CD4-positive, alpha-beta T cell (primary cell): ENCODE measurements at regions not wholly inside any gene's neighbourhood (a gene's known extent, or its start where the extent isn't known, plus 50 kb on each side); places are given as distances from the start of the nearest gene placed in this dataset.
"Not testable (repeated sequence)": the region's sequence is repeated elsewhere in the genome, so short reads cannot be mapped to it uniquely, and the experiment has no call there.

Source experiments
- ATAC-seq: fragments of 200-7000 bp; cut with Tn5 transposase; one replicate; pipeline ENCODE4 v1.10.0; 2022; ENCODE audit warnings: mild to moderate bottlenecking; ENCODE audit not compliant: poor library complexity
- CTCF ChIA-PET: fragments of 350-600 bp; sonication (Branson Sonifier 250); formaldehyde crosslinking; loops from one replicate; lab custom pipeline; 2021; ENCODE audit warnings: antibody characterized with exemption, inconsistent platforms; lab: Charles Lee
- POLR2A ChIA-PET: fragments of 350-600 bp; sonication (Branson Sonifier 250); formaldehyde crosslinking; loops from one replicate; lab custom pipeline; 2021; ENCODE audit warnings: antibody characterized with exemption, inconsistent platforms; lab: Charles Lee
- DNase-seq, 14 experiments: peaks; one replicate each; pipeline ENCODE4 v3.0.0-alpha.2; 2013 to 2020; ENCODE audit warnings: mixed read lengths in 2 of 14
- H3K27ac ChIP-seq, 2 donors: one replicate each; pipeline versions ENCODE4 v1.5.1 to v1.7.0; 2013; ENCODE audit warnings: low read length in 2 of 2, low read depth in 1 of 2, mild to moderate bottlenecking in 1 of 2
- H3K27me3 ChIP-seq, 2 experiments: 1 replicate in 1 of 2; 2 replicates in 1 of 2; pipeline versions ENCODE4 v1.6.1 to v1.7.0; 2013; ENCODE audit warnings: low read length in 2 of 2, control low read depth in 1 of 2, mild to moderate bottlenecking in 1 of 2, moderate library complexity in 1 of 2; ENCODE audit not compliant: insufficient read depth in 2 of 2, control insufficient read depth in 1 of 2
- H3K36me3 ChIP-seq: one replicate; pipeline ENCODE4 v1.6.1; 2013; ENCODE audit warnings: low read length, control low read depth; ENCODE audit not compliant: insufficient read depth
- H3K4me1 ChIP-seq: one replicate; pipeline ENCODE4 v1.6.1; 2013; ENCODE audit warnings: low read length, control low read depth; ENCODE audit not compliant: insufficient read depth
- H3K4me3 ChIP-seq: one replicate; pipeline ENCODE4 v1.5.1; 2013; ENCODE audit warnings: mild to moderate bottlenecking, low read length, moderate library complexity
- H3K9me3 ChIP-seq, 2 experiments: 1 replicate in 1 of 2; 2 replicates in 1 of 2; pipeline versions ENCODE4 v1.6.1 to v1.7.0; 2013; ENCODE audit warnings: low read length in 2 of 2, mild to moderate bottlenecking in 2 of 2, control low read depth in 1 of 2, moderate library complexity in 1 of 2; ENCODE audit not compliant: control insufficient read depth in 1 of 2, insufficient read depth in 1 of 2
- H3K27ac Mint-ChIP-seq: one replicate; pipeline ENCODE4 v1.8.0; 2020; ENCODE audit warnings: mixed read lengths
- H3K27me3 Mint-ChIP-seq: one replicate; pipeline ENCODE4 v1.8.0; 2021; ENCODE audit warnings: mixed read lengths
- H3K36me3 Mint-ChIP-seq: one replicate; pipeline ENCODE4 v1.8.0; 2021; ENCODE audit warnings: low read depth, mixed read lengths
- H3K4me1 Mint-ChIP-seq: one replicate; pipeline ENCODE4 v1.8.0; 2021; ENCODE audit warnings: low read depth, mixed read lengths
- H3K4me3 Mint-ChIP-seq: one replicate; pipeline ENCODE4 v1.8.0; 2020; ENCODE audit warnings: mild to moderate bottlenecking, mixed read lengths
- H3K9me3 Mint-ChIP-seq: one replicate; pipeline ENCODE4 v1.8.0; 2020; ENCODE audit warnings: mixed read lengths
- CTCF ChIP-seq: fragments of 200-600 bp; IDR thresholded peaks from one replicate; pipeline ENCODE4 v1.8.0; 2022; ENCODE audit warnings: antibody characterized with exemption, mild to moderate bottlenecking
- intact Hi-C, 2 experiments: fragments of 100-400 bp; cut with DNase I in 1 of 2; cut with micrococcal nuclease in 1 of 2; formaldehyde crosslinking; loops; one replicate each; pipeline versions ENCODE4 v1.15.1 to v1.9.0; 2023 to 2025; cut with DNase I, micrococcal nuclease

GRCh38 chr4:26207631-26208030 is 113.2 kb upstream of the RBPJ start:
- H3K4me3 Mint-ChIP-seq, result no peak overlapping the region
- POLR2A ChIA-PET, result no interaction called here
- no peak overlapping the region for H3K27ac Mint-ChIP-seq
- no peaks in the 10 kb centered on the region for H3K36me3 ChIP-seq
- peaks cover 19% of the 10 kb centered on the region for H3K4me1 Mint-ChIP-seq
- no peaks in the 10 kb centered on the region for H3K9me3 ChIP-seq
- H3K27ac ChIP-seq, result no peak overlapping the region
- peaks cover 22% of the 10 kb centered on the region for H3K4me1 ChIP-seq
- ATAC-seq (no peak), DNase-seq (no peak)
- CTCF ChIA-PET, result no interaction called here
- no peaks in the 10 kb centered on the region for H3K9me3 Mint-ChIP-seq
- H3K4me3 ChIP-seq, result no peak overlapping the region
- no peaks in the 10 kb centered on the region for H3K36me3 Mint-ChIP-seq
- peaks cover 7% of the 10 kb centered on the region for H3K27me3 Mint-ChIP-seq
- no peak for TF ChIP-seq CTCF
- intact Hi-C loops, result no loop called here
- H3K27me3 ChIP-seq, result peaks cover 0 to 2% of the 10 kb centered on the region in 2 experiments

DNA sequence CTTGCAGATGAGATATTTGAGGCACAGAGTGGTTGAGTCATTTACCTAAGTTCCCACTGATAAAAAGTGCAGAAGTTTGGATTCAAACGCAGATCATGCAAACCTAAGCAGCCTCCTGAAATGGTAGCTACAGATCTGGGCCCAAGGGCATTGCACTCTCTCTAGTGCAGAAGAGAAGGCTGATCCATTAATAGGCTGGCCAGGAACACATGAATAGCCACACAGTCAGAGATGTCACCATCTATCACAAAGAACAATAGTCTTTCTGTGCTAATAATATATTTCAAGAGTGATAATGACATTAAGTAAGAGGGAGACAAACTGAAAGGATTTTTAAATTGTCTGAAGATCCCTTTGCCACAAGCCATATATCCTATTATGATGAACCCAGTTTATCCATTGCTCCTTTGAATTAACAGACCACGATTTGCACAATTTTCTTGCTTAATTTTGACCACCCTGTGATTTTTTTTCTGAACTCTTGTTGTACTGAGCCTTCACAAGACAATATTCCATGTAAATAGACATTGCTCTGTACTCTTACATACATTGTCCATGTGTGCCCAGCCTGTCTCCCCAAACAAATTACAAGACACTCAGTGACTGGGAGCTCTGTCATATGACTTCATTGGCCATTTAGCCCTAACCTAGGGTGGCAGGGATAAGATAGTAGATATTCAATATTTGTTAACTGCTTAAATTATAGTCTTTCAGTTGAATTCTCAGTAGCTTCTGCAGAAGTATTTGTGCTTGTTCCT is 112.4 kb upstream of the RBPJ start:
- peaks cover 7% of the 10 kb centered on the region for H3K27me3 Mint-ChIP-seq
- intact Hi-C loops, result no loop called here
- DNase-seq (no peak), ATAC-seq (no peak)
- H3K4me1 Mint-ChIP-seq, result peaks cover 13% of the 10 kb centered on the region
- POLR2A ChIA-PET, result no interaction called here
- CTCF ChIA-PET, result interaction anchor here (0.9 kb wide), 1 partner anchor 122 kb away, joined by 3 read pairs; no protein-coding TSS in a partner anchor
- peaks cover 17% of the 10 kb centered on the region for H3K4me1 ChIP-seq
- H3K9me3 Mint-ChIP-seq, result no peaks in the 10 kb centered on the region
- H3K4me3 ChIP-seq, result no peak overlapping the region
- H3K36me3 ChIP-seq, result no peaks in the 10 kb centered on the region
- H3K9me3 ChIP-seq, result no peaks in the 10 kb centered on the region
- H3K36me3 Mint-ChIP-seq, result no peaks in the 10 kb centered on the region
- no peak for TF ChIP-seq CTCF
- no peak overlapping the region for H3K4me3 Mint-ChIP-seq
- H3K27me3 ChIP-seq, result peaks cover 0 to 5% of the 10 kb centered on the region in 2 experiments
- H3K27ac ChIP-seq, result no peak overlapping the region
- H3K27ac Mint-ChIP-seq, result no peak overlapping the region

GRCh38 chr4:26209378-26209777 is 111.4 kb upstream of the RBPJ start:
- CTCF ChIA-PET, result interaction anchor here (0.9 kb wide), 1 partner anchor 121 kb away, joined by 3 read pairs; no protein-coding TSS in a partner anchor
- POLR2A ChIA-PET, H3K9me3 Mint-ChIP-seq, H3K4me3 ChIP-seq, H3K4me1 Mint-ChIP-seq, H3K27ac Mint-ChIP-seq, H3K36me3 ChIP-seq, H3K9me3 ChIP-seq, H3K27ac ChIP-seq, H3K36me3 Mint-ChIP-seq, ATAC-seq, intact Hi-C loops, H3K4me3 Mint-ChIP-seq, DNase-seq, H3K27me3 ChIP-seq, H3K27me3 Mint-ChIP-seq, H3K4me1 ChIP-seq: not testable (repeated sequence)

DNA sequence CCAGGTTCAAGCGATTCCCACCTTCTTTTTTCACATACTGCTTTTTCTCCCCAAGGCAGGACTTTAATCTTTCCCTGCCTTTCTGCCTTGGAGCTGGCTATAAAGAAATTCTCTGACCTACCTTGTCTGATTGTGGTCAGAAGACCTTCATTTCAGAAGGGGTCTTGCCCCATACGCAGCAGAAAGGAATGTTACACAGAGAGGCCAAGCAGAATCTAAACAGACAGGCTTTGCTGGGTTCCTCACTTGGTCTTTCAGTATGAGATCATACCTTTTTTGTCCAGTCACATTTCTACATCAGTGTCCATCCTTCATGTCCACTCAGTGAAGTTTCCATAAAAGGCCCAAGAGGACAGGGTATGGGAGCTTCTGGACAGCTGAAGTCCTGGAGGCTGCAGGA is 108.3 kb upstream of the RBPJ start:
- Mint-ChIP-seq H3K27ac (no peak overlapping the region), H3K9me3 (no peaks in the 10 kb centered on the region), H3K36me3 (no peaks in the 10 kb centered on the region), H3K4me1 (no peaks in the 10 kb centered on the region), H3K4me3 (no peak overlapping the region), H3K27me3 (peaks cover 7% of the 10 kb centered on the region)
- no peak for TF ChIP-seq CTCF
- intact Hi-C loops, result no loop called here
- no peaks in the 10 kb centered on the region for H3K36me3 ChIP-seq
- H3K27ac ChIP-seq, result no peak overlapping the region
- POLR2A ChIA-PET, result no interaction called here
- H3K4me3 ChIP-seq, result no peak overlapping the region
- peaks cover 0 to 5% of the 10 kb centered on the region in 2 experiments for H3K27me3 ChIP-seq
- DNase-seq (no peak), ATAC-seq (no peak)
- no peaks in the 10 kb centered on the region for H3K4me1 ChIP-seq
- CTCF ChIA-PET, result no interaction called here
- no peaks in the 10 kb centered on the region for H3K9me3 ChIP-seq
